Stimulated activated CD8-positive, alpha-beta memory T cell treated with anti-CD3 and anti-CD28 coated beads, Interleukin-12 subunit alpha, Interleukin-12 subunit beta, amount 100 ng/mL, for 4 hours (primary cell): ENCODE measurements at regions not wholly inside any gene's neighbourhood (a gene's known extent, or its start where the extent isn't known, plus 50 kb on each side); places are given as distances from the start of the nearest gene placed in this dataset.

ENCODE experiments used
- DNase-seq: peaks from one replicate; pipeline ENCODE4 v3.0.0-alpha.2; 2020; ENCODE audit warnings: low read depth

DNA sequence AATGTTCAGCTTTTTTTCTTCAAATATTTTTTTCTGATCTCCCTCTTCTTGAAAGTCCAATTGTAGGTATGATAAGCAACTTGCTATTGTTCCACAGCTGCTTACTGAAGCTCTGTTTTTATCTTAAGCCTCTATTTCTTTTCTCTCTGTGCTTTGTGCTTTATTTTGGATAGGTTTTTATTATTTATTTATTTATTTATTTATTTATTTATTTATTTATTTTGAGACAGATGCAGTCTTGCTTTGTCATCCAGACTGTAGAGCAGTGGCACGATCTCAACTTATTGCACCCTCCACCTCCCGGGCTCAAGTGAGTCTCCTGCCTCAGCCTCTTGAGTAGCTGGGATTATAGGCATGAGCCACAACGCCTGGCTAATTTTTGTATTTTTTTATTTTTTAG is 199.4 kb downstream of the KLF12 start:
- no peak for DNase-seq

DNA sequence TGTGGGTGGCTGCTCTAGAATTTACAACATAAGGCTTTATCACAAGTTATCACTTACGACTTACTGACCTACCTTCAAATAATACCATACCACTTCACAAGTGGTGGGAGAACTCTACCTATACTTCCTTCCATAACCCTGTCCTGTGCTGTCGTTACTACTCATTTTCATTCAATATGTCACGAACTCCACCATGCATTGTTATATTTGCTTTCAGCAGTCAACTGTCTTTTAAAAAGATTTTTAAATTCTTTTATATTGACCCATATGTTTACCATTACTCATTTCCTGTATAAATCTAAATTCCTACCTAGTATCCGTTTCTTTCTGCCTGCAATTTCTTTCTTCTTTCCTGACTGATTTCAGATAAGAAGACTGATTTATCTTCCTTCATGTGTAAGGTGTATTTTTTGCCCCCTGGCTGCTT is 200.0 kb downstream of the KLF12 start:
- no peak for DNase-seq

DNA sequence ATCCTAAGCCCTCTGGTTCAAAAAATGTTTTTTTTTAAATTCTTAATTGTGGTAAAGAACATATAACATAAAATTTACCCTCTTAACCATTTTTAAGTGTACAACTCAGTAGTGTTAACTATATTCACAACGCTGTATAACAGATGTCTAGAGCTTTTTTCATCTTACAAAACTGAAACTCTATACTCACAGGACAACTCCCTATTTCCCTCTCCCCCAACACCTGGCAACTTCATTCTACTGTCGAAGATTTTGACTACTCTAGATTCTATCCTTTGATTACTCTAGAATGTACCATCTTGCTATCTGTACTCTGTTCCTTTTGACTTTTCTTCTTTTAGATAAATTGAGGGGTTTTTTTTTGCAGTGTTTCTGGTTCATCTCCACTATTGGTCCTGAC is 200.4 kb downstream of the KLF12 start:
- DNase-seq, result no peak

DNA sequence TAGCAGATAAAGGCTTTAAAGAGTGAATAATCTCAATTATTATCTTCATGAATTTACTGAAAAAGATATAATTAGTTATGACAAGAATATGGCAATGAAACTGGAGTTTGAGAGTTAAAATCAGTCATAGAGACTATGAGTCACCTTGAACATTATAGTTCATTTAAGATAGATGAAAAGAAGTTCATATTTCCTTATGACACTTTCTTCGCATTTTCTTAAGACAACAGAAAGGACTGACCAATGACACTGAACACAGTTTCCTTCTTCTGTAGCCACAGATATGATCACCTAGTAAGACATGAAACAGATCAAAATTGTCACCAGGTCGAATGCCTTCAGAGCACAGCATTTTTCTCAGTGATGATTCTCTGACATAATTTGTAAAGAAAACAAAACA is 202.1 kb downstream of the KLF12 start:
- no peak for DNase-seq

DNA sequence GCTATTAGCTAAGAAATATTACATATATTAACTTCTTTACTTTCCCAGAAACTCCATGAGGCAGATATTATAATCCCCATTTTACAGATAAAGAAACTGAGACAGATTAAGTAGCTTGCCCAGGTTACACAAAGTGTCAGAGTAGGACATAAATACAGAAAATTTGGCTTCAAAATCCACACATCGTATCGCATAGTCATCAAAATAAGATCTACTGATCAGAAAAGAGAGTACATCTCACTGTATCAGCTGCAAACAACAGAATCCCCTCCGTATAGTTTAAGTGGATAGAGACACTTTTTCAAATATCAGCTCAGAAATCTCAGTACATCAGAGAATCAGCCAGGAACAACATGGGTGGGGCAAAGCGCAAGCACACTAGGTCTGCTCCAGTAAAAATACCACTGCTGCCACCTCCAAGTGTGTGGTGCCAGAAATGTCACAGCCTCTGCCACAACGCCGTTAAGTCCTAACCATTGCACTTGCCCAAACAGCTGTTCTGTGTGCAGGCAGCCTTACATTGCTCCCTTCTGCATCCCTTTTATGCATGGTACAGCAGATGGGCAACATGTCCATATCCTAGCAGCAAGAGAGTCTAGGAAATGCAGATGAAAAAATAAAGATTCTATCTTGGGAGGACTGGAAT is 204.8 kb downstream of the KLF12 start:
- DNase-seq, result no peak

DNA sequence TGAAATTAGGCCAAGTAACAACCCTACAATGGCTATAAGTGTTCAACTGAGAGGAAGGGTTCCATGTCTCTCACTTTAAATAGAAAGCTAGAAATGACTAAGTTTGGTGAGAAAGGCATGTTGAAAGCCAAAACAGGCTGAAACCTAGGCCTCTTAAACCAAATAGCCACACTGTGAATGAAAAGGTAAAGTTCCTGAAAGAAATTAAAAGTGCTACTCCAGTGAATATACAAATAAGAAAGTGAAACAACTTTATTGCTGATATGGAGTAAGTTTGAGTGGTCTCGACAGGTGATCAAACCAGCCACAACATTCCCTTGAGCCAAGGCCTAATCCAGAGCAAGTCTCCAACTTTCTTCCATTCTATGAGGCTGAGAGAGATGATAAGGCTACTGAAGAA is 209.6 kb downstream of the KLF12 start:
- DNase-seq, result no peak

DNA sequence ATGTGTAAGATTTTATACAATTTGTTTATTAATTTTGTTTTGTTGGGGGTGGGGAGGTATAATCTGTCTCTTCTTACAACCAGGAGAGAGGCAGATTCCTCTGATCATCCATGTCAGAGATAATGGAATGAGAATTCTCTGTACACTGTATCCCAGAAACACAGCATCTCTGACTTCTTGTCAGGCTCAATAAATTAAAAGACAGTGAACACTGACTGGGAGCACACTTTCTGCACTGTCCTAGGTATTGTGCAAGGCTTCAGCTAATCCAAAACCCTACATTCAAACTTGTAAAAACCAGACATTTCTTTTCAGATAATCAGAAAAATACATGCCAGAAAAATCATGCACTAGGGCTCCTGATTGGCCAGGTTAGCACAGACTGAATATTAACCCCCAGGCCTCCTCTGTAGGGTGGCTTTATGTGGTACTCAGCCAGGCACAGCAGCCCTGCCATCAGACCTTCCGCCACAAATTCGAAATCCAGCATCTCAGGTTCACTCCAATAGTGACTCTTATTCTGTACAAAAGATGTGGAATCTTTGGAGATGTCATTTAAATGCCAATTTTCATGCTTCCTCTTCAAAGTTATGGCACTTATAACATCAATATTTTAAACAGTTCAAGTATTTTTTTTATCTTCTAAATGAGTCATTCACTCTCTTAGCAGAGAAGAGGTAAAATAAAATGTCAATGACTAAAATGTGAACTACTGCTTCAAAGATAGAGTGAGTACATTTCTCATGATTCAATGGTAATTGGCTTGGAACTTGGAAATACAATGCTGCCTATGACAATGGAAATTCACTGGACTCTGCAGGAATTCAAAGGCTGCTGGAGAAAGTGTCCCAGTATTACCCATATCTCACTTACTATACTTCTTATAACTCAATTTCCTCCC is 211.5 kb downstream of the KLF12 start:
- DNase-seq, result no peak

DNA sequence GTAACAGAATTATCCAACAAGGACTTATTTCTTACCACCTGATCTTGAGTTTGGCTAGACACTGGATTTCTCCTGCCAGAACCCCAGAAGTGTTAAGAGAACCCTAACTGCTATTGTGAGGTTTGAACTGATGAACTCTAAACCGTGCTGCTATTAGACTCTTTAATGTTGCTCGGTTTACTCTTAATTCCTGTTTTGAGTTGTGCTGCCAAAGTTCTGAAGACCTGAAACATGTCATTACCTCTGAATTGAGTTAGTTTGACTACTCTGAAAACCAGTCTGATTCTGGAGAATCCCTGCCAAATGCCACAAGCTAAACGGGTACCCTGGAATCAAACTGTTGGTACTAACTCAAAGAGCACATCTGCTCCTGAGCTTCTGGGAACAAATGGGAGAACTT is 215.5 kb downstream of the KLF12 start:
- DNase-seq, result no peak

DNA sequence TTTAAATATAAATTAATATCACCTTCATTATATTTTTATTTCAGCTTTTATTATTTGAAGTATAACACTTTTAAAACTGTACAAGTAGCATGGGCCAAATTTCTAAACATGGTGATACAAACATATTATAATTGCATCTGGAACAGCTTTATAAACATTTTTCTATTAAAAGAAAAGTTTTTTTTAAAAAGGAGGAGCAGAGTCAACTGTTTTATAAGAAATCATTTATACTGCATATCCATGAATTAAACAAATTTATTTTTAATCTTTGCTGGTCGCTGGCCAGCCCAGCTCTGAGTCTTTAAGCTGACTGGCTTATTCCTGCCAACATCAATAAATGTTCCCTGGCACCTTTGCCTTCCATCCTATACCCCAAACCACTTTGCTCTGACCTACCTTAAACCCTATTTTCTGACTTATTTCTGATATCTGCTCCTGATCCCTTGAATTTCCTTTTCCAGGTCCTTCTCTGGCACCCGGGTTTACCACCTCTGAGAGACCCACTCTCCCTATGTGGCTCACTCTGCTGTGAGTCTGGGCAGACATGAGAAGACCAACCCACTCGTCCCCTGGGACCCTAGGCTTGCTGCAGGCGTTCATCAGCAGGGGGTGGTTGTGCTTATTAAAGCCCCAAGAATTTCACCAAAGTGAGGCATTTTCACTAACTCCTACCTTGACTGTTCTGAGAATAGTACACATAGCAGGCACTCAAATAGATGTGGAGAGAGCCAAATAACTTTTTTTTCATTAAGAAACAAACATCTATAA is 220.3 kb downstream of the KLF12 start:
- DNase-seq, result no peak

DNA sequence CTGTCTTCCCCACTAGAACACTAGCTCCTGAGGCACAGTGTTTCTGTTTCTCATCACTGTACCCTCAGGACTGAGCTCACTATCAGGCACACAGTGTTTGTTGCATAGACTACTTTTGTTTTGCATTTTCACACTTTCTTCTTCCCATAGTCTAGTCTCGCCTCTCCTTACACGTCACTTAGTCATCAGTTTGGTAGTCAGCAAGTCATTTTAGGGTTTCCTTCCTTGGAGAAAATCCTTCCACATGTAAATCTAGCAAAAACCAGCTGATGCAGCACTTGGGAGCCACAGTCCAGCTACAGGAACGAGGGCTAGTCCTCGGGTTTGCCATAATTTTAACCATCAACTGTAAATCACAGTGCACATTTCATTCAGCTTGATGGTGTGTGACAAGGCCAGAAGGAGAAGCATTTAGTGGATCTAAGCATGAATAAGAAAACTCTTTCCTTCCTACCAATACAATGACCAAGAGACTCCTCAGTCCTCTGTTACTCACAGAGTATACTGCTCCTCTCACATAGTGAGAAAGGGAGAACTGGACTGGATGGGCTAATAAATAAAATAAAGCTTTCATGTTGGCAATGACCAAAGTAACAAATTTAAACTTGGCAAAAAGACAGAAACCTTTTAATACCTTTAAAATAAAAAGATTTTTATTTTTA is 221.0 kb downstream of the KLF12 start:
- DNase-seq, result no peak

DNA sequence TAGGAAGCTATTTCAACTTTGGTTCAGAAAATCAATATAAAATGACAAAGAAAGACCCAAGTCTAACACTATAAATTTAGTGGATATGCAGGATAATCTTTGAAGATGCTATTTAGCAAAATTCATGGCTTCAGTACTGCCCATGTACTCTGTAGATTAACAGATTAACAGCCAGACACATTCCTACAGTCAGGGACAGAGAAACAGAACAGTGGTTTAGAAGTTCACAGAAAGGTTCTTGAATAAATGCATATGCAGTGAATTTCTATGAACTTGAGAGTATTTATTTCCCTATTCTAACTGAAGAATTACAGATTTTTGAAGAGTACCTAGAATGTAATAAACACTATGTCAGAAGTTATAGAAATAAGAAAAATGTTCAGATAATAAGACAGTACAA is 222.8 kb downstream of the KLF12 start:
- no peak for DNase-seq

DNA sequence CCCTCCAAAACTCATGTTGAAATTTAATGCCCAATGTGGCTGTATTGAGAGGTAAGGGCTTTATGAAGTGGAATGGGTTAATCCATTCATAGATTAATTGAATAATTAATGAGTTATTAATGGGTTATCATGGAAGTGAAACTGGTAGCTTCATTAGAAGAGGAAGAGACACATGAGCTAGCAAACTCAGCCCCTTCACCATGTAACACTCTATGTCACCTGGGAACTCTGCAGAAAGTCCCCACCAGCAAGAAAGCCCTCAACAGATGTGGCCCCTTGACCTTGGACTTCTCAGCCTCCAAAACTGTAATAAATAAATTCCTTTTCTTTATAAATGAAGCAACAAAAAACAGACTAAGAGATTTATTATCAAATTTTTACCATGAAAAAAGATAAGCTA is 223.5 kb downstream of the KLF12 start:
- no peak for DNase-seq

DNA sequence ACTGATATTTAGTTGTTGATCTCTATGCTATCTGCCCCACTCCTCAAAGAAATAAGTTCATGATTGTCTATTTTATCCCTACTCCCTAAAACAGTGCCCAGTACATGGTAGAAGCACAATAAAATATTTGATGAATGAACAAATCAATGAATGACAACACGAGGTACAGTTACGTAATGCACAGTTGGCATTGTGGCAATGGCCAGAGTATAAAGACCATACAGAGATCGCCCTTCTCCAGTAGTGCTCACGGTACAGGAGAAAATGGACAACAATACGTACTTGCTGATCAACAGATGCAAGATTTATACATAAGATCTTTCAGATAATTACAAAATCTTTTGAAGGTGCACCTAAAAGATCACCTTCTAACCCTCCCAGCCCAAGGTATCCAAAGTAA is 225.4 kb downstream of the KLF12 start:
- no peak for DNase-seq

DNA sequence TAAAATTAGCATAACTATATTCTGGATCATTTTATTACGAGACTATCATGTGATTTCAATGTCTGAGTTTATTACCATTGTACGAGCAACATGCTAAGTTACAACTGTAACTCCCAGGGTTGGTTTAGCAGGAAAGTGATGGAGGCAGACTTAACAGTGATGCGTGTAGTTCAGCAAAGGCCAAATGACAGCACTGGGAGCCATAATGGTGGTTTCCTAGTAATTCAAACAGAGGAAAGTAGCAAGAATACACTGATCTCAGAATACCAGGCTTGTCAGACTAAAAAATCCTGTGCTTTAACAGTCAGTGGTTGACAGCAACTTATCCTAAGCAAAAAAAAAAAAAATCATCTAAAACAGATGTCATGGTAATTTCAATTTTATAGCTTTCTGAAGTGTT is 229.6 kb downstream of the KLF12 start:
- DNase-seq, result no peak

DNA sequence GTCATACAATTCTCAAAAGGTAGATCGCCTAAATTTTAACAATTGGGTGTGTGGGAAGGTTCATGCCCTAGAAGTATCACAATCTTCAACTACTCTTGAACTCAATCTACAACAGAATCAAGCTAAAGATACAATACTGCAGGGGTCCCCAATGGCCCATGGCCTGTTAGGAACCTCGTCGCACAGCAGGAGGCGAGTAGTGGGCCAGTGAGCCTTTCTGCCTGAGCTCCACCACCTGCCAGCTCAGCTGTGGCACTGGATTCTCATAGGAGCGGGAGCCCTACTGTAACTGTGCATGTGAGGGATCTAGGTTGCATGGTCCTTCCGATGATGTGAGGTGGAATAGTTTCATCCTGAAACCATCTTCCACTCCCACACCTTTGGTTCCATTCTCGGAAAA is 230.6 kb downstream of the KLF12 start:
- no peak for DNase-seq

DNA sequence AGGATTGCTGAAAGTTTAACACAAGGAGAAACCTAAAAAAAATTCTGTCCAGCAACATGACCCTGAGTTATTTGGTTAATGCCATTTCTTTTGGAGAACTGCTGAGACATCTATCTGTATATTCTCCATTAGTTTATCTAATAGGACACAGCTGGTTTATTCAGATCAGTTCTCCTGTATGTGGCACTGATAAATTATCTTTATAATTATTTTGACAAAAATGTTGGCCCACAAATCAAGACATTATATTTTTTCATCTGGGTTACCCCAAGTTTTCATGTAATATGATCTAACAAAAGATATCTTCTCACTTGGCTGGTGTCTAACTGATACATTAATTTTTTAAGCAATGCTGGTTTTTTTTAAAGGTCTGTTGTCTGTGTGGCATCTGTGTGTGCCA is 231.4 kb downstream of the KLF12 start:
- DNase-seq, result no peak

DNA sequence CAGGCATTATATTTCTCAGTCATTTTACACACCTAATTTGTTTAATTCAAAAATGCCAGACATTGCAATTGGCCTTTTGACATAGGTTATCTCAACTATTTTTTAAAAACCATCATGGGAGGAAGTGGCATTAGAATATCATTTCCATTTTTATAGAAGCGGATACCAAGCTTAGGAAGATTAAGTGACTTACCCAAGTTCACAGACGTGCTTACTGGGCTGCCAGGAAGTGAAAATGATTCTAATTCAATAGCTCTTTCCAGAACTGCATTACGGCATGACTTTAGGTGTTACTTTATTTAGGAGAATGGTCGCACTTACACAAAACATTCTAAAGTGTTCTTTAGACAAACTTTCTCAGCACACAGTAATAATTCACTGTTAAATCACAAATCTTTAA is 231.9 kb downstream of the KLF12 start:
- no peak for DNase-seq

DNA sequence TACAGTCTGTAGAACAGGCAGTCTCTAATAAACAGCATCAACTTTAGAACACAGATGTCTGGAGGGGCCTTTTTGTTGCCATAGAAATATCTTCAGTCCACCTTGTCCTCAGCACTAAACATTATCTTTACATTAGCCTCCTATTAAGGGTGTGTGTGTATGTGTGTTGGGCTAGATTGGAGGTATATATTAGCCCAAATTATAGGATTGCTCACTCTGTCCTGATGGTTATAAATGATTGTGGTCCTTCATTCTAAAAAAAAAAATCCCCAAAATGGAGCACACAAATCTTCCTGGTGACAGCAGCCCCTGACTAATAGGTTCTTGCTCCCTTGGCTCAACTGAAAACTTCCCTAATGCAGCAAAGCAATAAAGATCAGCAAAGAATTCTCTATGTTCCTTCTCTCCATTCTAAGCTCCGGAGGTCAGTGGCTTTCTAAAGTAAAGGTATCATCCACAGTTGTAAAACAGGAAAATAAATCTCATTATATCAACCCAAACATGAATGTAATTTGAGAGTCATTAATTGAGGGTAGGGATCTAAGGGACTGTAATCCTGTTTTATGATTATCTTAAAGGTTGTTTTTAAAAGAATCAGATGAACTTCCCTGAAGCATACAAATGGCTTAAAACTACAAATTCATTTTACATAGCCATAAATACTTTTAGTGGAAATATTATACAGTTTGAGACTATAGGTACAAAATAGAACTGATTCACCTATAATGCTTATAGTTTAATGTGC is 232.7 kb downstream of the KLF12 start:
- no peak for DNase-seq

DNA sequence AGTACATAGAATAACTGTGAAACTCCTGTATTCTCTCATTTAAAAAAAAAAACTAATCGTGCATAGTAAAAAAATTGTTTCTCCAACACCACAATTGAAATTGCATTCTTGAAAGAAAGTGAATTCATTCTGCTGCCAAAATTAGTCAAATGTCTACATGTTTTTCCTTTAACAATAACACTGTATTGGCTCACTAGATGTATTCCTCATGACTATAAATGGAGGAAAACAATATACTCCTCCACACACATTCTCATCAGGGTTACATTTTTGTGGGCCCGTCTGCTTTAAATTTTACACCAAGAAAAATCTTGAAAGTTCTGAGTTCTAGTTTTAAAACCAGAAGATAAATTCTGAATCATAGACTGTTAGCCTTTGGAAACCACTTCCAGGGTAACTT is 233.6 kb downstream of the KLF12 start:
- no peak for DNase-seq

DNA sequence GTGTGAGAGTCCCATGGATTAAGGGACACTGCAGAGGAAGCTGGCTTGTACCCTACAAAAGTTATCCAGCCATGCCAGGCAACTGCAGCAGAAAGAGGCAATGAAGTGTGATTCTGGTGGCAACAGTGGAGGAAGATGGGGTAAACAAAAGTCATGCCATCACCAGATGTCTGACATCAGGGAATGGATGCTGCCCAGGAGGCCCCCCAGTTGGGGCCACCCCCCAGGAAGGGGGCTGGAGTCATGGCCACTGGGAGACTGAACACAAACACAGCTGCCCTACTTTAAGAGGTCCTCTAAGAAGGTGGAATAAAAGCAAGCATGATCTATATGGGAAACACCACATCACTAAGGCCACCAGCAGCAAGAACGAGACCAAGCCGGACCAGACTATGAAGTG is 235.3 kb downstream of the KLF12 start:
- DNase-seq, result no peak

DNA sequence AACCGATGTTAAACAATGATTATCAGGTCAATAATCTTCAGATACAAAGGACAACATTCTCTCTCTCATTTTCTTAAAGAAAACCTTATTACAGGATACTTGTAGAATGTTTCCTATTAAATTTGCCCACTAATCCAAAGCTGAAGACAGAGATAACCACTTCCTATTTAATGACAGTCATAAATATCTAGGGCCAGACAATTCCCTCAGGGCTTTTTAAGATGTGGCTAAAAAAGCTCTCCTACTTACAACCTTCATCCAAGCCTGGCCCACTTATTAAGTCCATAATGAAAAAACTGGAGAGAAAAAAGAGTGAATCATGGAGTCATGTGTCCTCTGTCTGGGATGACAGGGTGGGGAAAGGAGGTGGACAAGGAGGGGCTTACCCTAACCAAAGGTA is 235.9 kb downstream of the KLF12 start:
- DNase-seq, result no peak
